CD4-positive, alpha-beta T cell treated with Interleukin-1 beta for 1 hour (primary cell): ENCODE measurements at regions not wholly inside any gene's neighbourhood (a gene's known extent, or its start where the extent isn't known, plus 50 kb on each side); places are given as distances from the start of the nearest gene placed in this dataset.

ENCODE experiments used
- DNase-seq, 2 donors: peaks; one replicate each; pipeline ENCODE4 v3.0.0-alpha.2; 2020 to 2022

DNA sequence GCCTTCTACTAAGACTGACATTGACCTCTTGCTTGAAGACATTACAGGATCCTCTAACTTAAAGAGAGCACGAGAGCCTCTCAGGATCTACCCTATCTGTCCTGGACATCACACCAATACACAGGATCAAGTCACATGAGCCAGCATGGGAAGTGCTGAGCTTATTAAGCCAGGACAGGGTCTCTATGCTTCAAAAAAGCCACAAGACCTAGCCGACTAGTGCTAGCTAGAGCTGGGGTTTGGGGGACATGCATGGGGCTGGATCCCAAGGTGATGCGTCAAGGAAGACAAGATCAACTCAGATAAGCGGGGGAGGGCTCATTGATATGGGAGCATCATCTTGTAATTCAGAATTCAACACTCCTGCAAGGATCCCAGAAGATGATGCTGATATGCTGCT lies 167.2 kb upstream of the TAB2 start:
- no peak for DNase-seq

DNA sequence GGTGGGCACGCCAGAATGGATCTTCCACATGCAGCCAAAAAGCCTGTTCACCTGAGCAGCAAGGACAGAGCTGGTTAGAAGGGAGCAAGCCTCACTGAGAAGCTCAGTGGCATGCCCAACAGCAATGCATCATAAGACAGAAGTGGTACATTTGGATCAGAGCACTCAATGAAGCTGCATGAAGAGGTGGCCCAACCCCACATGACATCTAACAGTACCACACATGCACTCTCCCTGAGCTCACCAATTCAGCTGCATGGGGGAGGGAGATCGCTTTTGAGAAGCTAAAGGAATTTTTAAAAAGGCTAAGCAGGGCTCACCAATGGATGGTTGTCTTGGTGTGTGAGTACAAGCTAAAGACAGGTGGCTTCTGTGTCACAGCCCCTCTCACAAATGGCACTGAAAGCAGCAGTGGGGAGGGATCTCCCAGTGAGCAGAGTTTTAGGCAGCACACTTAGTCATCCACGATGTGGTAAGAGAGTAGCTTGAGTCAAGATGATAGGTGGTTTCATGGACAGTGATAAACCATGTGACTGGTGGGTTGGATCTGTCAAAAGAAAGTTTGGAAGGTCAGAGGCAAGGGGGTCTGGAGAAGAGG lies 166.6 kb upstream of the TAB2 start:
- DNase-seq = no peak

DNA sequence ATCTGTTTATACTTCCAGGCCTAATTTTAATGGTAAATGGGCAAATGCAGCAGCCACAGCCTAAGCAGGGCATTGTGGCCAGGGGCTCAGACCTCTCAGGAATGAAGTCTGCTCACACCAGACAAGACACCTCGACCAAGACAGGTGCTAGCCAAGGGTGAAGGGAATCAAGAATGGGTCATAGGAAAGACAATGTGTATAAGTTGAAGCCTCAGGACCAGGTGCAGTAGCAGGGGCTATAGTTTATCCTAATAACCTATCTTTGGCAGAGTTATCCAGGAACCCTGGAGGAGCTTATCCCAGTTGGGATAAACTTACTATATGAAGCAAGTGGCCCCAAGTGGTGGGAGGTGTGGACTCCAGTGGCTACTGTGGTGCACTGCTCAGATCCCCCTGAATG lies 165.0 kb upstream of the TAB2 start:
- no peak for DNase-seq

- no peak for DNase-seq
Measured at GRCh38 chr6:149153100-149153499, 164.4 kb upstream of the TAB2 start.

- DNase-seq = no peak
Measured at GRCh38 chr6:149153693-149154092, 163.8 kb upstream of the TAB2 start.

GRCh38 chr6:149154261-149154821 lies 163.2 kb upstream of the TAB2 start:
- no peak for DNase-seq

DNA sequence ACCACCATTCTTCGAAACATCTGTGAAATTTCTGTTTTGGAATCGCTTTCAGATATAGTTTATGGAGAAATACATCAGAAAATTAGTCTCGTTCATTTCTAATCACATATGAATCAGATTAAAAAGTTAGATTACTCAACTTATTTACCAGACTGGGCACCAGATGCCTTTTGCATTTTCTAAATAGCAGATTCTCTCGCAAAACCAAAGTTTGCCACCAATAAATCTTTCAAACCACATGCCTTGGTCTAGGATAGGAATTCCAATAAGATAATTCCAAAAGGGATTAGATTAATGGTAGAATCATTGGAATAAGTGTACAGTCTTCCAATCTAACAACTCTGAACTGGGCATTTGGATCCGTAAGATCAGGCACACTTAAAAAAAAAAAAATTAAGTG lies 160.4 kb upstream of the TAB2 start:
- DNase-seq = no peak

- DNase-seq = no peak
Measured at GRCh38 chr6:149158076-149158475, 159.4 kb upstream of the TAB2 start.

DNA sequence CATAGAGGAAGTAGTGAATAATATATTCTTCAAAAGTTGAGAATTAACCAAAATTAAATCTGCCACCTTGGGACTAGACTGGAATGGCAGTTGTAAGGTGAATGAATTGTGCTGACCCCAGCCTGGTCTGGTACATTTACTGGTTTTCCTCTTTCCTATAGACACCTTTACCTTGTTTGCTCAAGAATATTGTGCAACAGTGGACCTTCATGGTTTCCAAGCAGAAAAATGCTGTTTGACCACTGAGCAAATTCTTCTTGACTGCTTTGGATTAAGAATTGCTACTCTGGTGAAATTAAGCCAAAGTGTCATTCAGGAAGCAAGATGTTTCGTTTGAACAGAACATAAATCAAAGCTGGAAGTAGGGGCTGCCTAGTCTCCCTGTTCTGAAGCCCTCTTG lies 156.6 kb upstream of the TAB2 start:
- no peak for DNase-seq

- no peak for DNase-seq
Measured at GRCh38 chr6:149162924-149163323, 154.6 kb upstream of the TAB2 start.

DNA sequence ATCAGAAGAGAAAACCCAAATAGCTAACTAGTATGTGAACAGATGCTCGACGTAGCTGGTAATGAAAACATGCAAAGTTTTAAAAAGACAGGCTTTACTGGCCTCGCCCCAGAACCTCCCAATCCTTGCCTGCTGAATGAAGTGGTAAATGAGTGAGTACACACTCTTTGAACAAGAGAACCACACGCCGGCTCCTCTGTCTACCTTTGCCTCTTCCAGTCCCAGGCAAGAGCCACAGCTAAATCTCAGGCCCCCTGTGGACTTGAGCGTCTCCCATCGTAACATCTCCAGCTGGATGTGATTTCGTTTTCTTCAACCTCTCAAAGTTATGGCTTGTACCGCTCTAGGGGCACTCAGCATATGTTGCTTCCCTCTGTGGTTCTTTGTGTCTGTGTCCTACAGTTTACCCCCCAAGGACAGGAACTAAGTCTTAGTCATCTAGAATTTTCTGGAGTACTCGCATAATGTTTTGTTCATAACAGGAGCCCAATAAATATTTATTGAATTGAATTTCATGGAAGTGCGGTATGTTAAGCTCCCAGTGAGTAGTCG lies 153.2 kb upstream of the TAB2 start:
- DNase-seq = no peak

DNA sequence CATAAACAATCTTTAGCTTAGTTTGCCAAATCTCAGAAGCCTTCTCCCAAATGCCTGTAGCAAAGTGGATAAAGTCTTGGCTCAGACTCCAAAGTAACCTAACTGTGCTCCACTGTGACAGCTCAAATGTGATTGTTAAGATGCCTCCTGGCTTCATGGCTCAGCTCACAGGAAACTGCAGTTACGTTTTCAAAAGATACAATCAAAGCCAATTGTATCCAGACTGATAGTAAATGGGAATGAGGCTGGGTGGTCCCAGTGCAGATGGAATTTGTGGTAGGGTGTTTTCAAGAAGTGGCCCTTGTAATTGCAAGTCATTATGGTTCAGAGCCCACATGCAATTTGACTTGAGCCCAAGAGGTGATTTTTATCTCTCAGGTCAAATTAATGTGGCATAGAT lies 151.2 kb upstream of the TAB2 start:
- DNase-seq = no peak

- no peak for DNase-seq
Measured at GRCh38 chr6:149166747-149167146, 150.8 kb upstream of the TAB2 start.

DNA sequence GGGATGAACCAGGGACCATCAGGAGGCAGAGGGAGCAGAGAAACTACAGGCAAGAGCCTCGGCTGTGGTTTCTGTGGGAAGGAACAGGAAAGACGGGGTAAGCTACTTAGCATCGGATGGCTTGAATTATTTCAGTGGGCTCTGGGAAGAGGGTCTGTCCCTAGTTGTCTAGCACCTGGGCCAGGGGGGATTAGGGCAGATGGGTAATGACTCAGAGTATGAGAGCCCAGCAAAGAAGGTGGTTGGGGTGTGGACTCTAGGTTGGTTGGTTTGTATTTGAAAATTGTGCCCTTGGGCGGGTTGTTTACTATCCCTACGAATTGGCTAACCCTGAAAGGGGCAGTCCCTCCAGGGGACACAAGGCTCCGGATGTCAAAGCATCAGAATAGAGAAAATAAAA lies 148.5 kb upstream of the TAB2 start:
- no peak for DNase-seq

GRCh38 chr6:149169761-149170511 lies 147.6 kb upstream of the TAB2 start:
- no peak for DNase-seq

DNA sequence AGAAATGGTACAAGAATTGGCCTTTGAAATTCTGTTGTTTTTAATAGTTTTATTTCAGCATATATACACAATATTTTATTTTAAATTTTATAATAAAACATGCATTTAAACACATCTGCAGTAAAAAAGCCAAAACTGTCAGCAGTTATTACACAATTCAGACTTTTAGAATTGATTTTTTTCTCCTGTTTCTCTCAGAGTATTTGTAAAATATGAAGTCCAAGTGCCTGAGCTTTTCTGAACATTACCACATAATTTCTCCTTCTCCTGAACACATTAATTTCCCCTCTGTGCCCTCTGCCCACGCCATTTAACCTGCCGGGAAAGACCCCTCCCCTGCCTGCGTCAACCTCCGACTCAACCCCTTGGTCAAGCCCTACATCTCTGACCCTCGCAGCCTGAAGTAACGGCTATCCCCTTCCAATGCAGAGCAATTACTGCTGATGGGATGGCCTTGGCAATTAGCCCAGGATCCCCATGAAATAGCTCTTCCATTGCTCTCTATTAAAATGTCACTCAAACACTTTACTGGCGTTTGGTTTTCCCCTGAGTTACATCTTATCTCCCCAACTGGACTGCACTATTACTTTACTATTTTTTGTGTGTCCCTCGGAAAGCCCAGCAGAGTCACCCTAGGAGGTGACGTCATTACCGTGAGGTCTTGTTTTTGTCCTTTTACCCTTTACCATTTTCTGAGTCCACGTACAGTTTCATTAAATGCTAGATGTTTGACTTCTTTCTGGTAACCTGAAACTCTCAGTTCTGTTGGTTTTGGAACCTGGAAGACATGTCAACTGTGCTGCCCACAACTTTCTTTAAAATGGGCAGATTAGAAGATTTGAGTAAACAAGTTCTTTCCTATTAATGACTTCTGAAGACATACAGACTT lies 146.7 kb upstream of the TAB2 start:
- DNase-seq = no peak

GRCh38 chr6:149173222-149173621 lies 144.3 kb upstream of the TAB2 start:
- DNase-seq = no peak

GRCh38 chr6:149174962-149175361 lies 142.6 kb upstream of the TAB2 start:
- DNase-seq = no peak

- no peak for DNase-seq
Measured at GRCh38 chr6:149176971-149177667, 140.4 kb upstream of the TAB2 start.

- DNase-seq = no peak
Measured at GRCh38 chr6:149179431-149179830, 138.1 kb upstream of the TAB2 start.

GRCh38 chr6:149181304-149181703 lies 136.2 kb upstream of the TAB2 start:
- DNase-seq = no peak

GRCh38 chr6:149182262-149182661 lies 135.2 kb upstream of the TAB2 start:
- DNase-seq = peak in 1 of 2 donors; percentile 20

DNA sequence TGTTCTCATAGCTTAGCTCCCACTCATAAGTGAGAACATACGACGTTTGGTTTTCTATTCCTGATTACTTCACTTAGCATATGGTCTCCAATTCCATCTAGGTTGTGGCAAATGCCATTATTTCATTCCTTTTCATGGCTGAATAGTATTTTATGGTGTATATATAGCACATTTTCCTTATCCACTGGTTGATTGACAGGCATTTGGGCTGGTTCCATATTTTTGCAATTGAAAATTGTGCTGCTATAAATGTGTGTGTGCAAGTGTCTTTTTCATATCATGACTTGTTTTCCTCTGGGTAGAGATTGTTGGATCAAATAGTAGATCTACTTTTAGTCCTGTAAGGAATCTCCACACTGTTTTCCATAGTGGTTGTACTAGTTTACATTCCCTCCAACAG lies 133.0 kb upstream of the TAB2 start:
- no peak for DNase-seq
